Smooth muscle cell (in vitro differentiated cells): ENCODE measurements at regions not wholly inside any gene's neighbourhood (a gene's known extent, or its start where the extent isn't known, plus 50 kb on each side); places are given as distances from the start of the nearest gene placed in this dataset.
A peak's percentile ranks its signal among the peaks of the same experiment; 100 is the strongest.

Experiments used
- DNase-seq: peaks from one replicate; lab custom pipeline; 2025; ENCODE audit not compliant: unreplicated experiment; lab: John Stamatoyannopoulos, UW
- H2AFZ ChIP-seq: fragments of 200-600 bp; sonication (generic); 2 replicates; pipeline ENCODE4 v1.6.0; 2016; ENCODE audit warnings: antibody characterized with exemption, low read depth, mild to moderate bottlenecking
- H3F3A ChIP-seq: fragments of 200-600 bp; sonication (generic); 2 replicates; pipeline ENCODE4 v1.6.0; 2017; ENCODE audit warnings: antibody characterized with exemption, low read depth
- H3K27ac ChIP-seq: fragments of 200-600 bp; sonication (generic); 2 replicates; pipeline ENCODE4 v1.5.1; 2016; ENCODE audit warnings: low read depth, mild to moderate bottlenecking
- H3K27me3 ChIP-seq: fragments of 200-600 bp; sonication (generic); 2 replicates; pipeline ENCODE4 v1.6.1; 2016; ENCODE audit warnings: low read depth, mild to moderate bottlenecking
- H3K36me3 ChIP-seq: fragments of 200-600 bp; sonication (generic); 2 replicates; pipeline ENCODE4 v1.5.1; 2016; ENCODE audit warnings: low read depth
- H3K4me1 ChIP-seq: fragments of 200-600 bp; sonication (generic); 2 replicates; pipeline ENCODE4 v1.5.1; 2016; ENCODE audit warnings: low read depth
- H3K4me2 ChIP-seq: fragments of 200-600 bp; sonication (generic); 2 replicates; pipeline ENCODE4 v1.6.0; 2016; ENCODE audit warnings: mild to moderate bottlenecking
- H3K4me3 ChIP-seq: fragments of 200-600 bp; sonication (generic); 2 replicates; pipeline ENCODE4 v1.5.1; 2016; ENCODE audit warnings: mild to moderate bottlenecking
- H3K79me2 ChIP-seq: fragments of 200-600 bp; sonication (generic); 2 replicates; pipeline ENCODE4 v1.6.0; 2016; ENCODE audit warnings: low read depth, mild to moderate bottlenecking
- H3K9ac ChIP-seq: fragments of 200-600 bp; sonication (generic); 2 replicates; pipeline ENCODE4 v1.6.0; 2016; ENCODE audit warnings: low read depth
- H3K9me3 ChIP-seq: fragments of 200-600 bp; sonication (generic); replicated peaks from 2 replicates; pipeline ENCODE4 v1.5.1; 2016; ENCODE audit warnings: low read depth
- H4K20me1 ChIP-seq: fragments of 200-600 bp; sonication (generic); 2 replicates; pipeline ENCODE4 v1.6.0; 2016; ENCODE audit warnings: low read depth
- WGBS: methylation state at CpG from one replicate; pipeline ENCODE4 v1.1.7; 2016; ENCODE audit warnings: low lambda C conversion rate; 5-methylcytosine and 5-hydroxymethylcytosine counted together
- TF ChIP-seq, protein P1 (sequence below): fragments of 200-600 bp; sonication (generic); IDR thresholded peaks from 2 replicates; pipeline ENCODE4 v1.5.1; 2017; ENCODE audit warnings: borderline replicate concordance, mild to moderate bottlenecking, antibody characterized with exemption; ENCODE audit not compliant: insufficient read depth, poor library complexity, severe bottlenecking

DNA sequence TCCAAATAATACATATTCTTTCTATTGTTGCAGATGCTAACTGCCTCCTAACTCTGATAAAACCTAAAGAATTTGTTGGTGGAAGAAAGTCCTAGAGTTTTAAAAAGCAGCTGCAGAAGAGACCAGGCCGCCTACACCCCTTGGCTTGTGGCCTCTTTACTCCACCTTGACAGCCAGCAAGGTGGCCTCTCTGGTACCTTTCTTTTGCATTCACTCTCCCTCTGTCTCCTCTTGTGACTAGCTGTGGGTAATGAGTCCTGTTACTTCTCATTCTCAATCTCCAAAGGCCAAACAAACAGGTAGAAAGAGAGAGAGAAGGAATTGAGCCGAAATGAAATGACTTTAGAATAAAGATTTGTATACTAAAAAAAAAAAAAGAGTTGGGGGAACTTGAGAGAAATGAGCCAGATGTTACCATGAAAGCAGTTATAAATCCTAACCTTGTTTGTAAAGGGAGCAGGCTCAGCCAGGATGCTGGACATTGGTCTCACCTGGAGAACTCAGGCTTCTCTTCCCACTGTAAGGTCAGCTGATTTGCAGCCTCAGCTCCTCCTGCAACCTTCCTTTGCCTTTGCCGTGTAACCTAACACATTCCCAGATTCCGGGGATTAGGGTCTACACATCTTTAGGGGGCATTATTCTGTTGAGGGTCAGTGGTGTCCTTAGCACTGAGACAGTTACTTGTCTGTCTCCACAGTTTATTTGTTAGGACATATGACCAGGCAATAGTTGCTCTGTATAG lies 164.1 kb upstream of the IRF2BP2 start:
- WGBS = 96% methylated on average over 4 of the region's 4 CpGs
- Histone ChIP-seq H3K4me1 (peaks cover 15% of the 10 kb centered on the region), H3K9ac (no peak overlapping the region), H3K4me3 (no peak overlapping the region), H3K9me3 (no peaks in the 10 kb centered on the region), H3K27me3 (peaks cover 3% of the 10 kb centered on the region), H3F3A (peaks cover 18% of the 10 kb centered on the region), H3K4me2 (no peak overlapping the region), H2AFZ (no peak overlapping the region), H4K20me1 (no peaks in the 10 kb centered on the region), H3K27ac (no peak overlapping the region), H3K79me2 (no peaks in the 10 kb centered on the region), H3K36me3 (no peaks in the 10 kb centered on the region)
- TF ChIP-seq, protein P1, sequence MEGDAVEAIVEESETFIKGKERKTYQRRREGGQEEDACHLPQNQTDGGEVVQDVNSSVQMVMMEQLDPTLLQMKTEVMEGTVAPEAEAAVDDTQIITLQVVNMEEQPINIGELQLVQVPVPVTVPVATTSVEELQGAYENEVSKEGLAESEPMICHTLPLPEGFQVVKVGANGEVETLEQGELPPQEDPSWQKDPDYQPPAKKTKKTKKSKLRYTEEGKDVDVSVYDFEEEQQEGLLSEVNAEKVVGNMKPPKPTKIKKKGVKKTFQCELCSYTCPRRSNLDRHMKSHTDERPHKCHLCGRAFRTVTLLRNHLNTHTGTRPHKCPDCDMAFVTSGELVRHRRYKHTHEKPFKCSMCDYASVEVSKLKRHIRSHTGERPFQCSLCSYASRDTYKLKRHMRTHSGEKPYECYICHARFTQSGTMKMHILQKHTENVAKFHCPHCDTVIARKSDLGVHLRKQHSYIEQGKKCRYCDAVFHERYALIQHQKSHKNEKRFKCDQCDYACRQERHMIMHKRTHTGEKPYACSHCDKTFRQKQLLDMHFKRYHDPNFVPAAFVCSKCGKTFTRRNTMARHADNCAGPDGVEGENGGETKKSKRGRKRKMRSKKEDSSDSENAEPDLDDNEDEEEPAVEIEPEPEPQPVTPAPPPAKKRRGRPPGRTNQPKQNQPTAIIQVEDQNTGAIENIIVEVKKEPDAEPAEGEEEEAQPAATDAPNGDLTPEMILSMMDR = no peak
- no peak for DNase-seq

DNA sequence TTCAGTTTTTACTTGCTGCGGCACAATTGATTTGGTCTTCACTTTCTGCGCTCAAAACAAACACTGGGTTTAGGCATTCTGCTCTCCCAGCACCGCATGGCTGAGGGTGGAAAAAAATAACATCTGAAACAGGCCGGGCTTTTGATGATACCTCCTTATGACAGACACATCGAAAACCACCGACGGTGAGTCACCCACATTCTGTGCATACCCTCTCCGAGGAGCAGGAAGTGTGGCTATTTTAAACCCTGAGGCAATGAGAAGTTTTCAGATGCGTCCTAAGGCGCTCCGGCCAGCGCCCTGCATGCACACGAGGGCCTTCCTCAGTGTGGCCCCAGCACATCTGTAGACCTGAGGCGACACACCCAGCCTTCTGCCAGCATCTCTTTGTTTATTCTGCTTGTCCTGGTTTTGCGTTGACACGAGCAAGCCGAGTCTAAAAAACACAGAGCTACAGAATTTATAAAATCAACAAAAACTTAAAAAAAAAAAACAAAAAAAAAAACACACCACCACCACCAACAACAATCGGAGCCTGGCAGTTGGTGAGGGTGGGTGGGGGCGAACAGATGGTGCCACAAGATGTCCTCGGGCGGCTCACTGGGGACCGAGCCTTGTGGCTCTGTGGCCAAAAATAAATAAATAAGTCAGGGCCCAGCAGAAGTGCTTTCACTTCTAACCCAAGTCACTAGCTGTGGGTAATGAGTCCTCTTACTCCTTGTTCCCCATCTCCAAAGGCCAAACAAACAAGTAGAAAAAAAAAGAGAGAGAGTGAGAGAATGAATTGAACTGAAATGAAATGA lies 162.6 kb upstream of the IRF2BP2 start:
- no peaks in the 10 kb centered on the region for H3K79me2 ChIP-seq
- no peaks in the 10 kb centered on the region for H4K20me1 ChIP-seq
- peak overlapping the region; percentile 46 for H3K4me2 ChIP-seq
- WGBS = 10% methylated on average over 22 of the region's 22 CpGs
- TF ChIP-seq, protein P1 = no peak
- H3K4me3 ChIP-seq = no peak overlapping the region
- peak overlapping the region; percentile 95 for H3K27ac ChIP-seq
- no peak for DNase-seq
- no peaks in the 10 kb centered on the region for H3K9me3 ChIP-seq
- no peaks in the 10 kb centered on the region for H3K27me3 ChIP-seq
- no peak overlapping the region for H2AFZ ChIP-seq
- H3K9ac ChIP-seq = peak overlapping the region; percentile 76
- no peaks in the 10 kb centered on the region for H3K36me3 ChIP-seq
- H3K4me1 ChIP-seq = peaks cover 15% of the 10 kb centered on the region
- H3F3A ChIP-seq = peaks cover 18% of the 10 kb centered on the region

DNA sequence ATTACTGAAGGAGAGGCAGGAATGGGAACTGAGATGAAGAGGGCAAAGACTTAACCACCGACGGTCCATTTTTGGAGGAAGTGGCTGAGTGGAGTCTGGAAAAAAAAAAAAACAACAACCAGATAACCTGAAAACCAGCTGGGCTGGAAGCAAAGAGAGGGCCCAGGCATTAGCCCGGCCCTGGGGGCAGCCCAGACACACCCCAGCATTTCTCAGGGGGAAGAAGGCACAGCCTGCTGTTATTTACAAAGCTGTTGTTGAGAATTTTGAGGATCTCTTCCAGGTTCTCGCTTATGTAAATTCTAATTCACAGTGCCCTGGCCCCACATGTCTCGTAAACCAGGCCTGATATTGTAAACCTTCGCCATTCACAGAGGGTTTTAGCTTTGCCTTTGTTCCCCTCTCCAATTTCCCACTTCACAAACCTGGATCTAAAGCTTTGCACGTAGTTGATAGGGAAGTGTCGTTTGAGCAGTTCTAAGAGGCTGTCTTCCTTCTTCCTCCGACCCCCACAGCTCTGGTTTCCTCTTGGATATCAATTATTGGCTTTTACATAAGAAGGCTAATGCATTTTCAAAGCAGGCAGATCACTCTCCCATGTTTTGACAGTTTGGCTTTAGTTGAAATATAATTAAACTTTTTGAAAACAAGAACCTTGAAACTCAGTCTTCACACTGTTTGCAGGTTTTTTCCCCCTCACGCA lies 161.8 kb upstream of the IRF2BP2 start:
- DNase-seq = no peak

More for the DNA sequence above, 161.8 kb upstream of the IRF2BP2 start:
- H3K9me3 ChIP-seq = no peaks in the 10 kb centered on the region
- peaks cover 18% of the 10 kb centered on the region for H3F3A ChIP-seq
- H4K20me1 ChIP-seq = no peaks in the 10 kb centered on the region
- H3K27ac ChIP-seq = peak overlapping the region; percentile 95
- no peak overlapping the region for H3K4me3 ChIP-seq
- peak overlapping the region; percentile 46 for H3K4me2 ChIP-seq
- H3K27me3 ChIP-seq = no peaks in the 10 kb centered on the region
- TF ChIP-seq, protein P1 = no peak
- H3K9ac ChIP-seq = peak overlapping the region; percentile 74
- peaks cover 15% of the 10 kb centered on the region for H3K4me1 ChIP-seq
- no peaks in the 10 kb centered on the region for H3K79me2 ChIP-seq
- no peaks in the 10 kb centered on the region for H3K36me3 ChIP-seq
- no peak overlapping the region for H2AFZ ChIP-seq
- 7% methylated on average over 10 of the region's 10 CpGs for WGBS
